Psoas muscle (tissue), 7 donors: ENCODE measurements at regions not wholly inside any gene's neighbourhood (a gene's known extent, or its start where the extent isn't known, plus 50 kb on each side); places are given as distances from the start of the nearest gene placed in this dataset.
"Not testable (repeated sequence)": the region's sequence is repeated elsewhere in the genome, so short reads cannot be mapped to it uniquely, and the experiment has no call there.

Experiments used
- ATAC-seq, 4 donors: fragments of 200-7000 bp; cut with Tn5 transposase; one replicate each; pipeline ENCODE4 v1.9.1; 2020; ENCODE audit warnings: moderate library complexity in 3 of 4, mild to moderate bottlenecking in 2 of 4
- DNase-seq, 2 donors: peaks; one replicate each; pipeline ENCODE4 v3.0.0-alpha.2; 2020
- H3K27ac ChIP-seq: fragments of 200-600 bp; one replicate; pipeline ENCODE4 v1.8.0; 2022
- H3K27me3 ChIP-seq, 3 donors: fragments of 200-600 bp in 1 of 3; one replicate each; pipeline versions ENCODE4 v1.6.1 to v1.8.0; 2013 to 2022; ENCODE audit warnings: low read length in 2 of 3, mild to moderate bottlenecking in 2 of 3, moderate library complexity in 1 of 3; ENCODE audit not compliant: insufficient read depth in 3 of 3
- H3K36me3 ChIP-seq, 2 donors: fragments of 200-600 bp in 1 of 2; one replicate each; pipeline versions ENCODE4 v1.6.1 to v1.8.0; 2013 to 2022; ENCODE audit warnings: low read depth in 1 of 2, mild to moderate bottlenecking in 1 of 2, moderate library complexity in 1 of 2; ENCODE audit not compliant: insufficient read depth in 1 of 2
- H3K4me1 ChIP-seq: fragments of 200-600 bp; one replicate; pipeline ENCODE4 v1.8.0; 2022
- H3K4me3 ChIP-seq: fragments of 200-600 bp; one replicate; pipeline ENCODE4 v1.8.0; 2022; ENCODE audit warnings: mild to moderate bottlenecking
- H3K9me3 ChIP-seq: fragments of 200-600 bp; one replicate; pipeline ENCODE4 v1.8.0; 2022
- CTCF ChIP-seq: fragments of 200-600 bp; IDR thresholded peaks from one replicate; pipeline ENCODE4 v1.8.0; 2022; ENCODE audit warnings: antibody characterized with exemption
- WGBS, 3 donors: extraction: QIAGEN DNeasy Blood & Tissue Kit; methylation state at CpG; one replicate each; pipeline versions ENCODE4 v1.1.6 to v1.1.7; 2013; 5-methylcytosine and 5-hydroxymethylcytosine counted together
- intact Hi-C, 2 donors: fragments of 100-400 bp; cut with DNase I; formaldehyde crosslinking; loops; one replicate each; pipeline versions ENCODE4 v1.11.0 to v1.14.2; 2022
- donor health status: healthy with polysubstance abuse.
- donor health status: DM: no; HTN: no; CAD: no; lungs with moderate emphysema.
- donor health status: Bipolar disorder and iron deficiency.
- donor health status: healthy.
- donor health status: DM: yes; HTN: yes; CAD: no.
- donor health status: DM: no; HTN: no; CAD: no.
- donor health status: DM: yes; HTN: yes; CAD: no.

- DNase-seq (no peak), ATAC-seq (no peak)
- H3K4me3 ChIP-seq: no peak overlapping the region
- H3K27ac ChIP-seq: no peak overlapping the region
- TF ChIP-seq CTCF: no peak
- no peaks in the 10 kb centered on the region for H3K27me3 ChIP-seq
- intact Hi-C loops: no loop called here
- WGBS, 3 donors: 71 to 84% (median 73%) methylated on average over 1 of the region's 1 CpG
- H3K4me1 ChIP-seq: no peaks in the 10 kb centered on the region
- H3K9me3 ChIP-seq: no peaks in the 10 kb centered on the region
- no peaks in the 10 kb centered on the region for H3K36me3 ChIP-seq
Measured at GRCh38 chr1:73671530-73671929, 526.4 kb downstream of the LRRIQ3 start.

GRCh38 chr1:73667959-73668358 lies 530.0 kb downstream of the LRRIQ3 start:
- H3K4me3 ChIP-seq, intact Hi-C loops, H3K4me1 ChIP-seq, ATAC-seq, H3K27me3 ChIP-seq, H3K9me3 ChIP-seq, H3K27ac ChIP-seq, DNase-seq, H3K36me3 ChIP-seq: not testable (repeated sequence)
- WGBS, 3 donors: 78 to 90% (median 86%) methylated on average over 4 of the region's 4 CpGs

GRCh38 chr1:73662526-73662925 lies 535.5 kb downstream of the LRRIQ3 start:
- 53 to 62% (median 59%) methylated on average over 2 of the region's 2 CpGs for WGBS, 3 donors
- Histone ChIP-seq H3K27me3 (no peaks in the 10 kb centered on the region), H3K36me3 (no peaks in the 10 kb centered on the region), H3K4me1 (no peaks in the 10 kb centered on the region), H3K9me3 (peaks cover 7% of the 10 kb centered on the region), H3K27ac (no peak overlapping the region), H3K4me3 (no peak overlapping the region)
- intact Hi-C loops: no loop called here
- no peak for TF ChIP-seq CTCF
- no peak for ATAC-seq
- DNase-seq: no peak

GRCh38 chr1:73659136-73659535 lies 538.8 kb downstream of the LRRIQ3 start:
- intact Hi-C loops: no loop called here
- Histone ChIP-seq H3K36me3 (no peaks in the 10 kb centered on the region), H3K27me3 (no peaks in the 10 kb centered on the region), H3K27ac (no peak overlapping the region), H3K4me1 (no peaks in the 10 kb centered on the region), H3K9me3 (peaks cover 7% of the 10 kb centered on the region), H3K4me3 (no peak overlapping the region)
- no peak for DNase-seq
- ATAC-seq: no peak
- WGBS, 3 donors: 72 to 78% (median 73%) methylated on average over 2 of the region's 2 CpGs
- no peak for TF ChIP-seq CTCF

- H3K4me1 ChIP-seq: no peaks in the 10 kb centered on the region
- DNase-seq (no peak), ATAC-seq (no peak)
- TF ChIP-seq CTCF: no peak
- no peaks in the 10 kb centered on the region for H3K36me3 ChIP-seq
- no peaks in the 10 kb centered on the region for H3K27me3 ChIP-seq
- H3K27ac ChIP-seq: no peak overlapping the region
- intact Hi-C loops: no loop called here
- H3K4me3 ChIP-seq: no peak overlapping the region
- no peaks in the 10 kb centered on the region for H3K9me3 ChIP-seq
Measured at GRCh38 chr1:73654714-73655113, 543.3 kb downstream of the LRRIQ3 start.
